HEK293T (cell line): ENCODE measurements at regions not wholly inside any gene's neighbourhood (a gene's known extent, or its start where the extent isn't known, plus 50 kb on each side); places are given as distances from the start of the nearest gene placed in this dataset.

Experiments used
- ARNT ChIP-seq: fragments of 450-650 bp; IDR thresholded peaks from 2 replicates; pipeline ENCODE4 v1.6.1; 2017; ENCODE audit warnings: mild to moderate bottlenecking
- FOXA1 ChIP-seq: fragments of 450-650 bp; IDR thresholded peaks from 2 replicates; pipeline ENCODE4 v1.6.1; 2016; ENCODE audit warnings: mild to moderate bottlenecking
- FOXM1 ChIP-seq: fragments of 450-650 bp; IDR thresholded peaks from 2 replicates; pipeline ENCODE4 v1.6.1; 2017; ENCODE audit warnings: mild to moderate bottlenecking, borderline replicate concordance
- L3MBTL2 ChIP-seq: fragments of 450-650 bp; conservative IDR thresholded peaks from 2 replicates; pipeline ENCODE4 v1.6.1; 2016; ENCODE audit warnings: mild to moderate bottlenecking
- SUZ12 ChIP-seq: fragments of 450-650 bp; IDR thresholded peaks from 2 replicates; pipeline ENCODE4 v1.6.1; 2016; ENCODE audit warnings: mild to moderate bottlenecking
- TARDBP ChIP-seq: fragments of 450-650 bp; IDR thresholded peaks from 2 replicates; pipeline ENCODE4 v1.6.1; 2016
- TF ChIP-seq, protein P1 (sequence below): fragments of 450-650 bp; IDR thresholded peaks from 2 replicates; pipeline ENCODE4 v1.6.1; 2016

- no peak for TF ChIP-seq ARNT
- no peak for TF ChIP-seq SUZ12
- TF ChIP-seq, protein P1, sequence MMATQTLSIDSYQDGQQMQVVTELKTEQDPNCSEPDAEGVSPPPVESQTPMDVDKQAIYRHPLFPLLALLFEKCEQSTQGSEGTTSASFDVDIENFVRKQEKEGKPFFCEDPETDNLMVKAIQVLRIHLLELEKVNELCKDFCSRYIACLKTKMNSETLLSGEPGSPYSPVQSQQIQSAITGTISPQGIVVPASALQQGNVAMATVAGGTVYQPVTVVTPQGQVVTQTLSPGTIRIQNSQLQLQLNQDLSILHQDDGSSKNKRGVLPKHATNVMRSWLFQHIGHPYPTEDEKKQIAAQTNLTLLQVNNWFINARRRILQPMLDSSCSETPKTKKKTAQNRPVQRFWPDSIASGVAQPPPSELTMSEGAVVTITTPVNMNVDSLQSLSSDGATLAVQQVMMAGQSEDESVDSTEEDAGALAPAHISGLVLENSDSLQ, result no peak
- TF ChIP-seq FOXM1, result no peak
- TF ChIP-seq FOXA1, result no peak
- no peak for TF ChIP-seq TARDBP
- no peak for TF ChIP-seq L3MBTL2
These were observed 293.4 kb downstream of the CDK5RAP2 start for GRCh38 chr9:120286530-120286929.
